ENCODE measurements at regions not wholly inside any gene's neighbourhood (a gene's known extent, or its start where the extent isn't known, plus 50 kb on each side); places are given as distances from the start of the nearest gene placed in this dataset.

DNA sequence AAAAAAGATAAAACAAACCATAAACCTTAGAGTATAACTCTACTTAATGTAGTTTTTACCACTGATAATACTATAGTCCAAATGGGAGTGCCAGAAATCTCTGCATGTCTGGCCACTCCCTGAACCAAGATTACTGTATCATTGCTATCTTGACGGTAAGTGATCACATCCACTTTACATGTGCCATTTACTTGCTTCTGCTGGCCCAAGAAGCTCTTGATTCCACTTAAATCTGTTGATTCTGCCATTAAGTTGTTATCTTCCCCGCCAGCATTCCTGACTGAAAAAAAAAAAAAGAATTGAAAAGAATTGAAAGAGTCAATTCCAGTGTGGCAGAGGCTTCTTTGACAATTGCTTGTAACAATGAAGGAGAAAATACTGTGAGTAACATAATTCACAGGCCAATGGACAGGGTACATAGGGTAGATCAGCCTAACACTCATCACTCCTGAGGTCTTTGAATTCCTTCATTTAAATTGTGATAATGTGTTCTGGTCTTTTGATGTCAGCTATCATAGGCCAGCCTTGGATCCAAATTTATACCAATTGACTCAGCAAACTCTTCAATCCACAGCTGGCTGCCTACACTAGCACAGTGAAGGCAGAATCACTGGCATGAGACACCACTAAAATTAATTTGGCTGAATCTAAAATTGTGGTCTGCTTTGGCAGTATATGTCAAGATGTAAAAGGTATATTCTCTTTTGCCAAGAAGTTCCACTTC lies 665.2 kb upstream of the FLRT2 start:
- H3K9me3 ChIP-seq (ENCODE audit: severe bottlenecking): no peaks in the 10 kb centered on the region
- no peak for DNase-seq (ENCODE audit: low spot score)
- H3K4me3 ChIP-seq (ENCODE audit: severe bottlenecking): no peak overlapping the region
- no peak for ATAC-seq (ENCODE audit: low read depth)
- H3K36me3 ChIP-seq (ENCODE audit: low read depth): no peaks in the 10 kb centered on the region
- TF ChIP-seq, protein P1, sequence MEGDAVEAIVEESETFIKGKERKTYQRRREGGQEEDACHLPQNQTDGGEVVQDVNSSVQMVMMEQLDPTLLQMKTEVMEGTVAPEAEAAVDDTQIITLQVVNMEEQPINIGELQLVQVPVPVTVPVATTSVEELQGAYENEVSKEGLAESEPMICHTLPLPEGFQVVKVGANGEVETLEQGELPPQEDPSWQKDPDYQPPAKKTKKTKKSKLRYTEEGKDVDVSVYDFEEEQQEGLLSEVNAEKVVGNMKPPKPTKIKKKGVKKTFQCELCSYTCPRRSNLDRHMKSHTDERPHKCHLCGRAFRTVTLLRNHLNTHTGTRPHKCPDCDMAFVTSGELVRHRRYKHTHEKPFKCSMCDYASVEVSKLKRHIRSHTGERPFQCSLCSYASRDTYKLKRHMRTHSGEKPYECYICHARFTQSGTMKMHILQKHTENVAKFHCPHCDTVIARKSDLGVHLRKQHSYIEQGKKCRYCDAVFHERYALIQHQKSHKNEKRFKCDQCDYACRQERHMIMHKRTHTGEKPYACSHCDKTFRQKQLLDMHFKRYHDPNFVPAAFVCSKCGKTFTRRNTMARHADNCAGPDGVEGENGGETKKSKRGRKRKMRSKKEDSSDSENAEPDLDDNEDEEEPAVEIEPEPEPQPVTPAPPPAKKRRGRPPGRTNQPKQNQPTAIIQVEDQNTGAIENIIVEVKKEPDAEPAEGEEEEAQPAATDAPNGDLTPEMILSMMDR (IDR thresholded peaks at IDR 0.05; ENCODE audit: poor library complexity, severe bottlenecking): no peak
- no peaks in the 10 kb centered on the region for H3K27me3 ChIP-seq (ENCODE audit: insufficient read depth, poor library complexity, severe bottlenecking)
- H3K27ac ChIP-seq (ENCODE audit: poor library complexity, severe bottlenecking): no peak overlapping the region
- H3K4me1 ChIP-seq (ENCODE audit: insufficient read depth, poor library complexity, severe bottlenecking): no peaks in the 10 kb centered on the region

DNA sequence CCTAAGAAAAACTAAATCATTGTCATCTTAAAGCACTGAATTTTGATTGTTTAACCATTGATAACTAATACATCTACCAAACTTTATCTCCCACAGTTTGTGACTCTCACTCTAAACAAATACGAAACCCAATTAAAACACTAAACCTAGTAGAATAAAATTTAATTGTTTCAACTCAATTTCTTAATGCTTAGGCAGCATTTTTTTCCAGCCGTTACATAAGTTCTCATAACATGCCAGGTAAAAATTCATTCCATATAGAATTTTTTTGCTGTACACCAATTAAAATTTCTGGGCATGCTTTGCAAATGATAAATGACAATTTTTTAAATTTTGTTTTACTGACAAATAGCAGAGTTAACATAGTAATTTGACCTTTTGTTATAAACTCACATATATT lies 658.2 kb upstream of the FLRT2 start:
- no peak for ATAC-seq (ENCODE audit: low read depth)
- no peak overlapping the region for H3K4me3 ChIP-seq (ENCODE audit: severe bottlenecking)
- no peaks in the 10 kb centered on the region for H3K36me3 ChIP-seq (ENCODE audit: low read depth)
- no peaks in the 10 kb centered on the region for H3K27me3 ChIP-seq (ENCODE audit: insufficient read depth, poor library complexity, severe bottlenecking)
- no peak for DNase-seq (ENCODE audit: low spot score)
- no peaks in the 10 kb centered on the region for H3K4me1 ChIP-seq (ENCODE audit: insufficient read depth, poor library complexity, severe bottlenecking)
- H3K9me3 ChIP-seq (ENCODE audit: severe bottlenecking): no peaks in the 10 kb centered on the region
- no peak overlapping the region for H3K27ac ChIP-seq (ENCODE audit: poor library complexity, severe bottlenecking)
- TF ChIP-seq, protein P1 (IDR thresholded peaks at IDR 0.05; ENCODE audit: poor library complexity, severe bottlenecking): no peak

DNA sequence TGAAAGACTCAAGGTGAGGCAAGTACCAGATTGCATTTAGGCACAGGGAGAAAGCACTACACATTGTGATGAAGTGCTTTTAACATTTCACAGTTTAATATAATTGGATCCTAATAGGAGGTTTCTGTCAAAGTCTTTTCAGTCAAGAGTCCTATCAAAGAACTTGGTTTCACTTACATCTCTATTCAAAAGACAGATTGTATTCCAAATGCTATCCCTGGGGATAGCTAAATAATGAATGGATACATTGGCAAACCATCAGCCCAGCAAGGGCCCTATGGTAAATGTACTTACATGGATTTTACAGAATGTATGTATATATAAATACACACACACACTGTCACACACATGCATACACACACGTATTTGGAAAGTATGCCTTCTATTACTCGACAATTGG lies 655.5 kb upstream of the FLRT2 start:
- Histone ChIP-seq H3K4me3 (ENCODE audit: severe bottlenecking) (no peak overlapping the region), H3K4me1 (ENCODE audit: insufficient read depth, poor library complexity, severe bottlenecking) (no peaks in the 10 kb centered on the region), H3K36me3 (ENCODE audit: low read depth) (no peaks in the 10 kb centered on the region), H3K27ac (ENCODE audit: poor library complexity, severe bottlenecking) (no peak overlapping the region), H3K27me3 (ENCODE audit: insufficient read depth, poor library complexity, severe bottlenecking) (no peaks in the 10 kb centered on the region), H3K9me3 (ENCODE audit: severe bottlenecking) (no peaks in the 10 kb centered on the region)
- no peak for DNase-seq (ENCODE audit: low spot score)
- TF ChIP-seq, protein P1 (IDR thresholded peaks at IDR 0.05; ENCODE audit: poor library complexity, severe bottlenecking): no peak
- ATAC-seq (ENCODE audit: low read depth): no peak

DNA sequence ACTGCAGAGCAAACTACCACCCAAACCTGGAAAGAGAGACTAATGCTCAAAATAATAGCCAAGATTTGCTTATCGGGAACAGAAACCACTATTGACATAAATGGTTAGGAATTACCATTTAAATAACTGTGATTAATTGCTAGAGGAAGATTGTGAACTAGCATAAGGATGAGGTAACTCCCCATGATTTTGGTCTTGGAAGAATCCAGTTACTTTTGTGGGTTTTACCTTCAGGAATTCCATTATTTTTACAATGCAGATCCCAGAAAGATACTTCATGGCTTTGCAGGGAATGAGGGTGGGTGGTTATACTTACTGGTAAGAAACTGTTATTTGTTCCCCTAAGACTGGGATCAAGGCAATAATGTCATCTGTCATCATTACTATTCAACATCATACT lies 652.9 kb upstream of the FLRT2 start:
- no peak overlapping the region for H3K27ac ChIP-seq (ENCODE audit: poor library complexity, severe bottlenecking)

DNA sequence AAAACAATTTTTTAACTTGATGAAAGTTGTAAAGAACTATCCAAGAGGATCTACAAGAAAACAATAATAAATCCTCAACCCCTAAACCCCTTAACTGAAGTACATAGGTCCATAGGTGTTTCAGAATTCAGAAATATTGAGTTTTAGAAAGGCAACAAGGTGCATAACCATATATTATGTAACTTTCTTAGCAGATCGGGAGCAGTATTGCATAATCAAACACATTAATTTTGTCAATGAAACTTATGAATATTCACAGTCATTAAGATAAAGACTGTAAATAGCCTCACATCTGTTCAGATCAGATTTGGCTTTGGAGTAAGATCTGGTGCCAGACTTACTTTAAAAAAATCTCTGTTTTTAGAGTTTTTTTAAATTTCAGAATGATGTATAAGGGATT lies 647.1 kb upstream of the FLRT2 start:
- Histone ChIP-seq H3K36me3 (ENCODE audit: low read depth) (no peaks in the 10 kb centered on the region), H3K27ac (ENCODE audit: poor library complexity, severe bottlenecking) (no peak overlapping the region), H3K9me3 (ENCODE audit: severe bottlenecking) (no peaks in the 10 kb centered on the region), H3K4me1 (ENCODE audit: insufficient read depth, poor library complexity, severe bottlenecking) (no peaks in the 10 kb centered on the region), H3K27me3 (ENCODE audit: insufficient read depth, poor library complexity, severe bottlenecking) (no peaks in the 10 kb centered on the region), H3K4me3 (ENCODE audit: severe bottlenecking) (no peak overlapping the region)
- TF ChIP-seq, protein P1 (IDR thresholded peaks at IDR 0.05; ENCODE audit: poor library complexity, severe bottlenecking): no peak
- no peak for DNase-seq (ENCODE audit: low spot score)
- no peak for ATAC-seq (ENCODE audit: low read depth)

More for the DNA sequence above, 652.9 kb upstream of the FLRT2 start:
- Histone ChIP-seq H3K27me3 (ENCODE audit: insufficient read depth, poor library complexity, severe bottlenecking) (no peaks in the 10 kb centered on the region), H3K36me3 (ENCODE audit: low read depth) (no peaks in the 10 kb centered on the region), H3K9me3 (ENCODE audit: severe bottlenecking) (no peaks in the 10 kb centered on the region), H3K4me3 (ENCODE audit: severe bottlenecking) (no peak overlapping the region), H3K4me1 (ENCODE audit: insufficient read depth, poor library complexity, severe bottlenecking) (no peaks in the 10 kb centered on the region)
- ATAC-seq (ENCODE audit: low read depth): no peak
- TF ChIP-seq, protein P1 (IDR thresholded peaks at IDR 0.05; ENCODE audit: poor library complexity, severe bottlenecking): no peak
- no peak for DNase-seq (ENCODE audit: low spot score)

Measured in RWPE2 (cell line).